ENCODE measurements at regions not wholly inside any gene's neighbourhood (a gene's known extent, or its start where the extent isn't known, plus 50 kb on each side); places are given as distances from the start of the nearest gene placed in this dataset.

DNA sequence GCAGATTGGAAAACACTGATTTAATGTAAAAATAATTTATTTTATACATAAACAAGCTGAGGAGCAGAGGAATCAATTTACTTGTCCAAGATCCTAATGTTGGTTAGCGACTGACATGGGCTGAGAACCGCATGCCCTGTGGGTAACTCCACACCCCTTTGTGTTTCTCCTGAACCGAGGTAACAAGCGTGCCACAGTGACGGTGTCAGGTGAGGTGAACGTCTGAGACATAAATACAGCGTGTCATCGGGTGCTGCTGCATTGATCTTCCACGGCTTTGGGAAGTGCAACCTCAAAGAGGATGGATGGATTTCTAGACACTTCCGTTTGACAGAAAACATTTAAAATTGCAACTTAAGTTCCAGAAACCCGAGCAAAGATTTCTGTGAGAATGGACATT, 386.8 kb upstream of the ADARB2 start:
- TF ChIP-seq CTCF (IDR thresholded peaks at IDR 0.05) (no peak), POLR2A (IDR thresholded peaks at IDR 0.05) (no peak), POLR2AphosphoS5 (IDR thresholded peaks at IDR 0.05) (no peak)
